NT2/D1 (cell line): ENCODE measurements at regions not wholly inside any gene's neighbourhood (a gene's known extent, or its start where the extent isn't known, plus 50 kb on each side); places are given as distances from the start of the nearest gene placed in this dataset.

ENCODE experiments used
- YY1 ChIP-seq: IDR thresholded peaks from 2 replicates; pipeline ENCODE4 v1.6.1; 2011; ENCODE audit not compliant: insufficient read length, insufficient read depth
- ZNF274 ChIP-seq: IDR thresholded peaks from 2 replicates; pipeline ENCODE4 v1.6.1; 2011; ENCODE audit warnings: mild to moderate bottlenecking, low read depth, low read length

DNA sequence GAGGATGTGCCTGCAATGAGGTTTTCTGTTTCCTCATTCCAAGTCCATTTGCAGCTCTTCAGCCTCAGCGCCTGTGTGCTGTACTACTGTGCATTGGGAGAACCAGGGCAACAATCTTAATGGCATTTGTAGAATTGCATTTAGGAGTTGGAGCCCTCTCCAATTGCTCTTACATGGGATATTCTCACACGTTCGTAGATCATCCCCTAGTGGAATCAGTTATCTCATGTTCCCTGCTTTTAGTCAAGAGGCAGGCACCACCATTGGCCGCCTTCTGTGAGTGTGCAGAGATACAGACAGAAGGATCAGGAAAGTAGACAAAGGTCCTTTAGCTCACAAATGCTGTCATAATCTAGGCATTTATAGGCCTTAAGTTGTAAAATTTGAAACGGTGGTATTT is 84.2 kb upstream of the RGS17 start:
- TF ChIP-seq YY1: no peak
- no peak for TF ChIP-seq ZNF274
